Transverse colon (tissue), 4 donors: ENCODE measurements at regions not wholly inside any gene's neighbourhood (a gene's known extent, or its start where the extent isn't known, plus 50 kb on each side); places are given as distances from the start of the nearest gene placed in this dataset.

Source experiments
- DNase-seq: peaks from one replicate; pipeline ENCODE4 v3.0.0-alpha.2; 2019
- H3K27ac ChIP-seq, 4 donors: fragments of 200-600 bp; sonication (generic); 2 replicates each; pipeline ENCODE4 v1.5.1; 2016 to 2018; ENCODE audit warnings: inconsistent platforms in 4 of 4
- H3K27me3 ChIP-seq: fragments of 200-600 bp; sonication (generic); 2 replicates; pipeline ENCODE4 v1.5.1; 2017; ENCODE audit warnings: inconsistent platforms
- H3K36me3 ChIP-seq, 4 donors: fragments of 200-600 bp; sonication (generic); 2 replicates each; pipeline ENCODE4 v1.5.1; 2017 to 2019; ENCODE audit warnings: inconsistent platforms in 4 of 4
- H3K4me1 ChIP-seq, 4 donors: fragments of 200-600 bp; sonication (generic); 2 replicates each; pipeline ENCODE4 v1.5.1; 2017 to 2020; ENCODE audit warnings: inconsistent platforms in 4 of 4
- H3K4me3 ChIP-seq, 4 donors: fragments of 200-600 bp; sonication (generic); 1 replicate in 1 of 4; 2 replicates in 3 of 4; pipeline versions ENCODE4 v1.5.1 to v1.6.1; 2017 to 2019; ENCODE audit warnings: inconsistent platforms in 4 of 4
- H3K9me3 ChIP-seq, 2 donors: fragments of 200-600 bp; sonication (generic); 2 replicates each; pipeline ENCODE4 v1.5.1; 2017 to 2019; ENCODE audit warnings: inconsistent platforms in 2 of 2
- EP300 ChIP-seq: sonication (generic); formaldehyde crosslinking; IDR thresholded peaks from one replicate; pipeline ENCODE4 v1.6.1; 2017; ENCODE audit warnings: antibody characterized with exemption, low read depth
- POLR2A ChIP-seq: fragments of 450-650 bp; IDR thresholded peaks from one replicate; pipeline ENCODE4 v1.6.1; 2016; ENCODE audit warnings: antibody characterized with exemption, mild to moderate bottlenecking, moderate library complexity
- POLR2AphosphoS5 ChIP-seq, 3 donors: sonication (generic); formaldehyde crosslinking; IDR thresholded peaks; one replicate each; pipeline ENCODE4 v1.6.1; 2016; ENCODE audit warnings: antibody characterized with exemption in 3 of 3
- WGBS, 2 donors: methylation state at CpG; one replicate each; pipeline ENCODE4 v1.1.5; 2018; ENCODE audit warnings: low coverage in 1 of 2; 5-methylcytosine and 5-hydroxymethylcytosine counted together
- in situ Hi-C, 4 donors: fragments of 200-750 bp; cut with MboI; loops; one replicate each; pipeline versions ENCODE4 v1.15.0 to v1.15.1; 2017; ENCODE audit warnings: low sequenced_read_pairs in 3 of 4, low pct_ligation_motif_present in 1 of 4, low pct_unique_long_range_greater_than_20kb in 1 of 4
- intact Hi-C: fragments of 100-400 bp; cut with DNase I; formaldehyde crosslinking; loops from one replicate; pipeline ENCODE4 v1.15.1; 2023; ENCODE audit warnings: low total_unique reads
- TF ChIP-seq, protein P1 (sequence below), 5 experiments: fragments of 200-600 bp in 3 of 5; fragments of 450-650 bp in 2 of 5; sonication (generic) in 3 of 5; IDR thresholded peaks; 1 replicate in 2 of 5; 2 replicates in 3 of 5; pipeline ENCODE4 v1.5.1; 2016 to 2017; ENCODE audit warnings: antibody characterized with exemption in 5 of 5, inconsistent platforms in 3 of 5, mild to moderate bottlenecking in 2 of 5, moderate library complexity in 1 of 5

DNA sequence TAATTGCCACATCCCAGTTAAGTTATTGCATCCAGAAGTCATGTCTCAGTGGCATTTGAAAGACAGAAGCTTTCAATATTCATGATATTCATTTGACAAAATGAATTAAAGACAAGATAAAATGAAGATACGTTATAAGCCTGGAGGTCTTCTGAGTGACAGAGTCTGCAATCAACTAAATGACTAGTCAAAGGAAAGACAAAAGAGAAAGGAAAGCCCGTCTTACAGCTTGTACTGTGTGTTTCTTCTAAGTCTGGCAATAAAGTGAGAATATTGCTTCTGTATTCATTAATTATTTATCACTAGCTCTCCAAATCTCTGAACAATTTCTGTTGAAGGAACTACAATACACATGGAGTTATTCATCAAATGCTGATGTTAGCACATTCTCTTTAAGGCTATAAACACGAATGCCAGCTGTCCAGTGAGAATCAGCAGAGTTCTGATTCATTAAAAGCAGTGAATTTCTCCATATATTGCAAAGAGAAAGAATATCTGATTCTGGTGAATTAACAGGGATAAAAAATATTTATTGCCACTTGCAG, 70.7 kb downstream of the ATXN7L3B start:
- intact Hi-C loops = no loop called here

GRCh38 chr12:74610711-74611110, 73.1 kb downstream of the ATXN7L3B start:
- WGBS, 2 donors = 69 to 74% methylated on average over 3 of the region's 3 CpGs
- intact Hi-C loops (no loop called here), in situ Hi-C loops (no loop called here)
- no peak overlapping the region for H3K4me3 ChIP-seq
- no peak overlapping the region for H3K27ac ChIP-seq
- H3K27me3 ChIP-seq = no peaks in the 10 kb centered on the region
- no peak for TF ChIP-seq EP300
- no peak for TF ChIP-seq POLR2A
- TF ChIP-seq, protein P1, sequence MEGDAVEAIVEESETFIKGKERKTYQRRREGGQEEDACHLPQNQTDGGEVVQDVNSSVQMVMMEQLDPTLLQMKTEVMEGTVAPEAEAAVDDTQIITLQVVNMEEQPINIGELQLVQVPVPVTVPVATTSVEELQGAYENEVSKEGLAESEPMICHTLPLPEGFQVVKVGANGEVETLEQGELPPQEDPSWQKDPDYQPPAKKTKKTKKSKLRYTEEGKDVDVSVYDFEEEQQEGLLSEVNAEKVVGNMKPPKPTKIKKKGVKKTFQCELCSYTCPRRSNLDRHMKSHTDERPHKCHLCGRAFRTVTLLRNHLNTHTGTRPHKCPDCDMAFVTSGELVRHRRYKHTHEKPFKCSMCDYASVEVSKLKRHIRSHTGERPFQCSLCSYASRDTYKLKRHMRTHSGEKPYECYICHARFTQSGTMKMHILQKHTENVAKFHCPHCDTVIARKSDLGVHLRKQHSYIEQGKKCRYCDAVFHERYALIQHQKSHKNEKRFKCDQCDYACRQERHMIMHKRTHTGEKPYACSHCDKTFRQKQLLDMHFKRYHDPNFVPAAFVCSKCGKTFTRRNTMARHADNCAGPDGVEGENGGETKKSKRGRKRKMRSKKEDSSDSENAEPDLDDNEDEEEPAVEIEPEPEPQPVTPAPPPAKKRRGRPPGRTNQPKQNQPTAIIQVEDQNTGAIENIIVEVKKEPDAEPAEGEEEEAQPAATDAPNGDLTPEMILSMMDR (IDR thresholded peaks at IDR 0.05) = no peak
- no peak for TF ChIP-seq POLR2AphosphoS5 (IDR thresholded peaks at IDR 0.05)
- H3K4me1 ChIP-seq = no peaks in the 10 kb centered on the region
- no peaks in the 10 kb centered on the region for H3K9me3 ChIP-seq
- DNase-seq = no peak
- H3K36me3 ChIP-seq = no peaks in the 10 kb centered on the region

More for the DNA sequence above, 70.7 kb downstream of the ATXN7L3B start:
- Histone ChIP-seq H3K9me3 (no peaks in the 10 kb centered on the region), H3K4me3 (no peak overlapping the region), H3K4me1 (no peaks in the 10 kb centered on the region), H3K27ac (no peak overlapping the region), H3K27me3 (no peaks in the 10 kb centered on the region), H3K36me3 (no peaks in the 10 kb centered on the region)
- 35 to 44% methylated on average over 3 of the region's 3 CpGs for WGBS, 2 donors
- DNase-seq = no peak
- TF ChIP-seq, protein P1 (IDR thresholded peaks at IDR 0.05) = no peak
- TF ChIP-seq POLR2AphosphoS5 (IDR thresholded peaks at IDR 0.05) = no peak
- in situ Hi-C loops = no loop called here

- H3K9me3 ChIP-seq = no peaks in the 10 kb centered on the region
- in situ Hi-C loops = no loop called here
- no peak overlapping the region for H3K4me3 ChIP-seq
- TF ChIP-seq, protein P1 (IDR thresholded peaks at IDR 0.05) = no peak
- no peak for TF ChIP-seq POLR2A
- no peak for TF ChIP-seq EP300
- TF ChIP-seq POLR2AphosphoS5 (IDR thresholded peaks at IDR 0.05) = no peak
- no peaks in the 10 kb centered on the region for H3K27me3 ChIP-seq
- no peaks in the 10 kb centered on the region for H3K36me3 ChIP-seq
- H3K4me1 ChIP-seq = no peaks in the 10 kb centered on the region
- H3K27ac ChIP-seq = no peak overlapping the region
- intact Hi-C loops = no loop called here
- no peak for DNase-seq
These were observed 76.8 kb downstream of the ATXN7L3B start for GRCh38 chr12:74614426-74614825.

DNA sequence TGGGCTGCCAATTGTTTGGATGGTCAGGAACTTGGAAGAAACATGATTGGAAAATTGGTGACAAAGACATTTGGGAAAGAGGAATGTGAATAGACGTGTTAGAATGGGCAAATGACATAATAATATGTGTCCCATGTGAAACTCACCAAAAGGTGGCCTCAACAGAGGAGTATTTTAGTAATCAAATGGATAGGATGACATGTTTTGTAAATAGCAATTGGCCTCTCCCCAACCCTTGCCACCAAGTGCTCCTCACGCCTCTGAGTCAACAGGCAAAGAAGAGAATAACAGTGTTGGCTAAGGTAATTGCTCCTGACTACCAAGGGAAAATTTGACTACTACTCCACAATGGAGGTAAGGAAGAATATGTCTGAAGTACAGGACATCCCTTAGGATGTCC, 81.4 kb downstream of the ATXN7L3B start:
- no peaks in the 10 kb centered on the region for H3K27me3 ChIP-seq
- no peaks in the 10 kb centered on the region for H3K9me3 ChIP-seq
- TF ChIP-seq, protein P1 (IDR thresholded peaks at IDR 0.05) = no peak
- TF ChIP-seq POLR2AphosphoS5 (IDR thresholded peaks at IDR 0.05) (no peak), EP300 (no peak), POLR2A (no peak)
- intact Hi-C loops = loop anchor here (2.0 kb wide), 1 partner anchor 58 kb away; no protein-coding TSS in a partner anchor
- H3K27ac ChIP-seq = no peak overlapping the region
- in situ Hi-C loops = no loop called here
- no peaks in the 10 kb centered on the region for H3K36me3 ChIP-seq
- no peak for DNase-seq
- H3K4me1 ChIP-seq = no peaks in the 10 kb centered on the region
- 39 to 58% methylated on average over 2 of the region's 2 CpGs for WGBS, 2 donors
- no peak overlapping the region for H3K4me3 ChIP-seq
